ENCODE measurements at regions not wholly inside any gene's neighbourhood (a gene's known extent, or its start where the extent isn't known, plus 50 kb on each side); places are given as distances from the start of the nearest gene placed in this dataset.

GRCh38 chr17:52696362-52696761 is 537.8 kb upstream of the CA10 start:
- Mint-ChIP-seq H3K4me1 (no peaks in the 10 kb centered on the region), H3K4me3 (no peak overlapping the region), H3K27ac (no peak overlapping the region), H3K27me3 (ENCODE audit: low read depth in 3 of 3) (no peaks in the 10 kb centered on the region), H3K9me3 (peaks cover 5 to 31% (median 8%) of the 10 kb centered on the region in 6 donors), H3K36me3 (no peaks in the 10 kb centered on the region)
- no peak for DNase-seq

DNA sequence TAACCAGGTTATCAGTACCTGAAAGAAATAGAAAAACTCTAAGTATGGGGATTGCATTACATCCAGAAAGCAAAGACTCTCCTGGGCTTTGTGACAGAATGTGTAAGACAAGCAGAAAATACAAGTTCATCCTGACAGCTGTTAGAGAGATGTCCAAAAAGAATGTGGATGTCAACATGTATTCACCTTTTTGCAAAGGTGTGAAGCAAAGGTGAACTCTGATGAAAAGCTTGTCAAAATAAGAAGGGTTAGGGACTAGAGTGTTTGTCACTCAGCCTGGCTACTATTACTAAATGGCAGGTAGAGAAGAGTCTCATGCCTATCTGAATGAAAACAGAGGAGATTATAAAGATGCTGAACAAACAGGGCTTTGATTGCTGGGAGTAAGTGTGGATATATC is 527.6 kb upstream of the CA10 start:
- Mint-ChIP-seq H3K4me1 (no peaks in the 10 kb centered on the region), H3K9me3 (peaks cover 5 to 14% (median 10%) of the 10 kb centered on the region in 6 donors), H3K4me3 (no peak overlapping the region), H3K27ac (no peak overlapping the region), H3K27me3 (ENCODE audit: low read depth in 3 of 3) (peaks cover 0 to 3% (median 0%) of the 10 kb centered on the region in 3 donors), H3K36me3 (no peaks in the 10 kb centered on the region)
- no peak for DNase-seq

- peaks cover 0 to 9% (median 0%) of the 10 kb centered on the region in 3 donors for H3K36me3 Mint-ChIP-seq
- no peak overlapping the region for H3K4me3 Mint-ChIP-seq
- peaks cover 18 to 49% (median 30%) of the 10 kb centered on the region in 6 donors for H3K9me3 Mint-ChIP-seq
- peaks cover 0 to 2% (median 0%) of the 10 kb centered on the region in 3 donors for H3K27me3 Mint-ChIP-seq (ENCODE audit: low read depth in 3 of 3)
- H3K27ac Mint-ChIP-seq = no peak overlapping the region
- DNase-seq = no peak
- H3K4me1 Mint-ChIP-seq = no peaks in the 10 kb centered on the region
Observed at GRCh38 chr17:52681480-52681879, 523.0 kb upstream of the CA10 start.

DNA sequence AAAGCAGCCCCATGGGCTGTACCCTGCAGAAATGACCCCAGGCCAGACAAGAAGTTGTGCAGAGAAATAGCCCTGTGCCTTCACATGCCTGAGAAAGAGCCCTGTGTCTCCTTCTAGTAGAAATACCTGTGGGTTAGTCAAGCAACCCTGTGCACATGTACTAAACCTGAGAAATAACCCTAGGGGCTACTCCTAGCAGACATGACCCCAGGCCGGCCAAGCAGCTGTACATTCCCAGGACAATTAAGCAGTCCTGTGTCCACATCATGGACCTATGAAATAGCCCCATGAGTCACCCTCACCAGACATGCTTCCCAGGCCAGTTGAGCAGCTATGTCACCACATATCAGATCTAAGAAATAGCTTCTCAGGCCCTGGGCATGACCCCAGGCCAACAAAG is 519.7 kb upstream of the CA10 start:
- no peaks in the 10 kb centered on the region for H3K4me1 Mint-ChIP-seq
- DNase-seq = no peak
- peaks cover 0 to 9% (median 0%) of the 10 kb centered on the region in 3 donors for H3K36me3 Mint-ChIP-seq
- no peaks in the 10 kb centered on the region for H3K27me3 Mint-ChIP-seq (ENCODE audit: low read depth in 3 of 3)
- H3K9me3 Mint-ChIP-seq = peaks cover 21 to 57% (median 37%) of the 10 kb centered on the region in 6 donors
- H3K27ac Mint-ChIP-seq = no peak overlapping the region
- H3K4me3 Mint-ChIP-seq = no peak overlapping the region

- Mint-ChIP-seq H3K36me3 (peaks cover 0 to 9% (median 0%) of the 10 kb centered on the region in 3 donors), H3K4me3 (no peak overlapping the region), H3K27ac (no peak overlapping the region), H3K9me3 (peaks cover 21 to 43% (median 26%) of the 10 kb centered on the region in 6 donors), H3K27me3 (ENCODE audit: low read depth in 3 of 3) (no peaks in the 10 kb centered on the region), H3K4me1 (no peaks in the 10 kb centered on the region)
- DNase-seq = no peak
Observed at GRCh38 chr17:52674686-52675085, 516.2 kb upstream of the CA10 start.

DNA sequence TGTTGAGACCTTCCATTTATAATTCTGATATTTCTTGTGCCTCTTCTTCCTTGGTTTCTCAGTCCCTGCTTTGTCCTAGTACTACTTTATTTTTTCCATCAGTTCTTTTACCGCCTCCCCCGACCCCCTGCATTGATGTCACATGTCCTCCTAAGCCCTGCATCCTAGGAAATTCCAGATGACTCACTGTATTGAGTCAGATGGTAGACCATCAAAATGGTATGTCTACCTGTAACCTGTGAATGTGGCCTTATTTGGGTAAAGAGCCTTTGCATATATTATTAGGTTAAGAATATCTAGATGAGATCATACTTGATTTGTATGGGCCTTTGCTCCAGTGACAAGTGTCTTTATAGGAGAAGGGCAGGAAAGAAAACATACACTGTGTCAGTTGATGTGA is 515.3 kb upstream of the CA10 start:
- H3K36me3 Mint-ChIP-seq = peaks cover 0 to 2% (median 0%) of the 10 kb centered on the region in 3 donors
- H3K27ac Mint-ChIP-seq = no peak overlapping the region
- H3K9me3 Mint-ChIP-seq = peaks cover 16 to 43% (median 24%) of the 10 kb centered on the region in 6 donors
- no peak overlapping the region for H3K4me3 Mint-ChIP-seq
- no peak for DNase-seq
- no peaks in the 10 kb centered on the region for H3K4me1 Mint-ChIP-seq
- H3K27me3 Mint-ChIP-seq (ENCODE audit: low read depth in 3 of 3) = no peaks in the 10 kb centered on the region

DNA sequence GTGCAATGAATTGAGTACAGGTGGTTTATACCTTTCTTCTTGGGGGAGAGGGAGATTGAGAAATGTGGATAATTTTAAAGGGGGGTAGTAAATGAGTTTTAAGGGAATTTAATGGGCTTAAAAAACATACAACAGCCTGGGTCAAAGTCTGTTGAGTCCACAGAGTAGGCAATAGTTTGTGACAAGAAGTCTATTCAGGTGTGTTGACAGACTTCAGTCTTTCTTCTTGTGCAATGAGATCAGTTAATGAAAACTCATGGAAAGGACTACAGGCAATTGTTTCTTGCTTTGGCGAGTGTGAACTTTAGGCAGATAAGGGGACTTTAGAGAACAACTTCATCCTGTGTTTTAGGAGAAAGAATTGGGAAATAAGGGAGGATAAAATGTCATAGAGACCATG is 507.8 kb upstream of the CA10 start:
- DNase-seq = no peak
- Mint-ChIP-seq H3K4me1 (no peaks in the 10 kb centered on the region), H3K4me3 (no peak overlapping the region), H3K36me3 (no peaks in the 10 kb centered on the region), H3K27ac (no peak overlapping the region), H3K27me3 (ENCODE audit: low read depth in 3 of 3) (peaks cover 0 to 4% (median 0%) of the 10 kb centered on the region in 3 donors), H3K9me3 (peaks cover 16 to 45% (median 21%) of the 10 kb centered on the region in 6 donors)

- DNase-seq = no peak
- peaks cover 0 to 20% (median 10%) of the 10 kb centered on the region in 6 donors for H3K9me3 Mint-ChIP-seq
- H3K27me3 Mint-ChIP-seq (ENCODE audit: low read depth in 3 of 3) = peaks cover 0 to 5% (median 1%) of the 10 kb centered on the region in 3 donors
- H3K4me3 Mint-ChIP-seq = no peak overlapping the region
- H3K4me1 Mint-ChIP-seq = no peaks in the 10 kb centered on the region
- H3K36me3 Mint-ChIP-seq = no peaks in the 10 kb centered on the region
- H3K27ac Mint-ChIP-seq = no peak overlapping the region
Observed at GRCh38 chr17:52660692-52661091, 502.2 kb upstream of the CA10 start.

DNA sequence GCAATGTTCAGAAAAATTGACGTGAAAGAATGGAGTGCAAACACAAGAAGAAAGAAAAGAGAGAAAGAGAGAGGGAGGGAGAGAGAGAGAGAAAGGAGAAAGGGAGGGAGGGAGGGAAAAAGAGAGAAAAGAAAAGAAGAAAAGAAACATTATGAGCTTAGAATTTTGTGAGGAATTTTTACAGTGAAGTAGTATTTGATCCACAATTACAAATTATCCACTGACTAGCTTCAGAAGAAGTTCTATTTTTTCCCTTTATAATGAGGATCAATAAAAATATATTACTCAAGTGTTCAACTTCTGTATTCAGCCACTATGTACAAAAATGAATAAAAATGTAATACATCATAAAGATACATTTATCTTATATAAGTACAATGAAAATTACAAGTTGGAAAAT is 494.5 kb upstream of the CA10 start:
- Mint-ChIP-seq H3K4me1 (no peaks in the 10 kb centered on the region), H3K9me3 (peaks cover 8 to 28% (median 13%) of the 10 kb centered on the region in 6 donors), H3K27ac (no peak overlapping the region), H3K4me3 (no peak overlapping the region), H3K27me3 (ENCODE audit: low read depth in 3 of 3) (peaks cover 0 to 3% (median 0%) of the 10 kb centered on the region in 3 donors), H3K36me3 (no peaks in the 10 kb centered on the region)
- no peak for DNase-seq

- no peak overlapping the region for H3K27ac Mint-ChIP-seq
- H3K36me3 Mint-ChIP-seq = no peaks in the 10 kb centered on the region
- H3K4me3 Mint-ChIP-seq = no peak overlapping the region
- peaks cover 4 to 39% (median 13%) of the 10 kb centered on the region in 6 donors for H3K9me3 Mint-ChIP-seq
- no peaks in the 10 kb centered on the region for H3K27me3 Mint-ChIP-seq (ENCODE audit: low read depth in 3 of 3)
- no peak for DNase-seq
- no peaks in the 10 kb centered on the region for H3K4me1 Mint-ChIP-seq
Observed at GRCh38 chr17:52648995-52649394, 490.5 kb upstream of the CA10 start.

- DNase-seq = no peak
- Mint-ChIP-seq H3K4me1 (no peaks in the 10 kb centered on the region), H3K36me3 (no peaks in the 10 kb centered on the region), H3K27me3 (ENCODE audit: low read depth in 3 of 3) (peaks cover 0 to 1% (median 0%) of the 10 kb centered on the region in 3 donors), H3K9me3 (peaks cover 3 to 35% (median 10%) of the 10 kb centered on the region in 6 donors), H3K4me3 (no peak overlapping the region), H3K27ac (no peak overlapping the region)
Observed at GRCh38 chr17:52647411-52647810, 488.9 kb upstream of the CA10 start.

GRCh38 chr17:52636443-52636842 is 477.9 kb upstream of the CA10 start:
- Mint-ChIP-seq H3K27ac (no peak overlapping the region), H3K27me3 (ENCODE audit: low read depth in 3 of 3) (no peaks in the 10 kb centered on the region), H3K9me3 (peaks cover 7 to 20% (median 12%) of the 10 kb centered on the region in 6 donors), H3K4me3 (no peak overlapping the region), H3K4me1 (no peaks in the 10 kb centered on the region), H3K36me3 (no peaks in the 10 kb centered on the region)
- no peak for DNase-seq

- Mint-ChIP-seq H3K9me3 (peaks cover 0 to 19% (median 8%) of the 10 kb centered on the region in 6 donors), H3K4me3 (no peak overlapping the region), H3K36me3 (no peaks in the 10 kb centered on the region), H3K4me1 (no peaks in the 10 kb centered on the region), H3K27me3 (ENCODE audit: low read depth in 3 of 3) (no peaks in the 10 kb centered on the region), H3K27ac (no peak overlapping the region)
- no peak for DNase-seq
Observed at GRCh38 chr17:52606590-52606989, 448.1 kb upstream of the CA10 start.

- DNase-seq = no peak
- Mint-ChIP-seq H3K36me3 (no peaks in the 10 kb centered on the region), H3K27ac (no peak overlapping the region), H3K27me3 (ENCODE audit: low read depth in 3 of 3) (no peaks in the 10 kb centered on the region), H3K4me3 (no peak overlapping the region), H3K4me1 (no peaks in the 10 kb centered on the region), H3K9me3 (peaks cover 0 to 19% (median 7%) of the 10 kb centered on the region in 6 donors)
Observed at GRCh38 chr17:52606098-52606497, 447.6 kb upstream of the CA10 start.

DNA sequence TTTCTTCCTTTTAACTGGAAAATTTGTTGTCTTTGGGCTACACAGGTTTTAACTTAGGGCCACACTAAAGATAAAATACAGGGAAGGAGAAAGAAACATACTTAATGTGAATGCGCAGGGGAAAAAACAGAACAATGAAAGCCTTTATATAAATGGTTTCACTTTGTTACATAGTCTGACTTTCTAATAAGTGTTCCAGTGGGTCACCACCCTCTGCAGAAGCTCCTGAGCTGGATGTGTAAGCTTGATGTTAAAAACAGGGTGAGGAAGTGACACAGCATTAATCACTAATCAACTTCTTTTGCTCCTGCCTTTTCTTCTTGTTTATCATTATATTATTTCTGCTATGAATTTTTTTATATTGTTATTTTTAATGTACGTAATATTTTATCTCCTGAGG is 445.6 kb upstream of the CA10 start:
- Mint-ChIP-seq H3K27ac (no peak overlapping the region), H3K36me3 (no peaks in the 10 kb centered on the region), H3K9me3 (peaks cover 2 to 24% (median 6%) of the 10 kb centered on the region in 6 donors), H3K4me1 (no peaks in the 10 kb centered on the region), H3K27me3 (ENCODE audit: low read depth in 3 of 3) (no peaks in the 10 kb centered on the region), H3K4me3 (no peak overlapping the region)
- no peak for DNase-seq
